CD4-positive, alpha-beta T cell treated with Interleukin-15 for 1 hour (primary cell): ENCODE measurements at regions not wholly inside any gene's neighbourhood (a gene's known extent, or its start where the extent isn't known, plus 50 kb on each side); places are given as distances from the start of the nearest gene placed in this dataset.

Experiments
- DNase-seq: peaks from one replicate; pipeline ENCODE4 v3.0.0-alpha.2; 2020

GRCh38 chr1:114342376-114342775 is 168.6 kb downstream of the TRIM33 start:
- DNase-seq = peak; percentile 49

- DNase-seq = no peak
Observed at GRCh38 chr1:114341856-114342255, 169.1 kb downstream of the TRIM33 start.

DNA sequence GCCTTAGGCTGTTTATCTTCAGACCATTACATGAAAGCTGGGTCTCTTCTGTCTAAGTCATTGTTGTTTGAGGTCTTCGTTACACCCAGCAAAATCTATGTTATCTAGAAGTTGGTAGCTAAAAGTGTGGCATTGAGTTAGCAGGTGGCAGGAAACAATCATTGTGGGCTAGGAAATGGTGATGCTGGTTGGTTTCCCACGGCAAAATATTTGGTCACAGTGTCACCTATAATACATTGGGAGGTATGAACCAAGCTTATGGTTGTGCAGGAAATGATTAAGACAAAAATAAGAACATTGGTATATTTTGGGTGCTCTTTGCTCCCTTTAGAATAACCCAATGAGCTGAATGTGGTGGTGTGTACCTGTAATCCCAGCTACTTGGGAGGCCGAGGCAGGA is 169.7 kb downstream of the TRIM33 start:
- DNase-seq = peak; percentile 50

DNA sequence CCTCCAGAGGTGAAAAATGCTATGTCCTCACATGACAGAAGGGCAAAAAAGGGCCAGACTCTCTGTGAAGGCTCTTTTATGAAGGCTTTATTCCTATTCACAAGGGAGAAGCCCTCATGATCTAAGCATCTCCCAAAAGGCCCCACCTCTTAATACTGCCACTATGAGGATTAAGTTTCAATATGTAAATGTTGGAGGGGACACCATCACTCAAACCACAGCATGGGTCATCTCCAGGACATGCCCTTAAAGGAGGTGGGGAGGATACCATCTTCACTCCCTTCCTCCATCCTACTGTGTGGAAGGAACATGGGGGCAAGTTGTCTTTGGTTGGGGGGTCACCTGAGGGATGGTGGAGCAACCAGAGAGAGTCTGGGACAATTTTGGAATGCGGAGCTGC is 170.1 kb downstream of the TRIM33 start:
- DNase-seq = no peak

DNA sequence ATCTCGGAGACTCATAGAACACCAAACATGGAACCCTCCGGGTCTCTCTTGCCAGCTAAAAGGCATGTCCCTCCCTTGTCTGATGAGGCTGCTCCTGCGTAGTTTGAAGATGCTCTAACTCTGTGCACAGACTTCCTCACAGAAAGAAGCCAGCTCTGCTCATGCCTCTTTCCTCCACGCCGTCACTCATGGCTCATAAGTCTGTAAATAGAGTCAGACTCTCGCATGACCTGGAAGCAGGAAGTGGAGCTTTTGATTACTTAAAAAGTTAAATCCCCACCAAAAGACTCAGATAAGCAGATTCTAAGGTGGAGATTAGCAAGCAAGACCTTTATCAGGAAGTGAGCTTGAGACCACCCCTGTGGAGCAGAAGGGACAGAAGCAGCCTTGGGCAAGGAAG is 171.6 kb downstream of the TRIM33 start:
- no peak for DNase-seq

GRCh38 chr1:114338191-114338890 is 172.7 kb downstream of the TRIM33 start:
- no peak for DNase-seq

GRCh38 chr1:114337417-114337816 is 173.6 kb downstream of the TRIM33 start:
- DNase-seq = no peak

- DNase-seq = no peak
Observed at GRCh38 chr1:114336360-114336759, 174.6 kb downstream of the TRIM33 start.

GRCh38 chr1:114335273-114335672 is 175.7 kb downstream of the TRIM33 start:
- DNase-seq = no peak

DNA sequence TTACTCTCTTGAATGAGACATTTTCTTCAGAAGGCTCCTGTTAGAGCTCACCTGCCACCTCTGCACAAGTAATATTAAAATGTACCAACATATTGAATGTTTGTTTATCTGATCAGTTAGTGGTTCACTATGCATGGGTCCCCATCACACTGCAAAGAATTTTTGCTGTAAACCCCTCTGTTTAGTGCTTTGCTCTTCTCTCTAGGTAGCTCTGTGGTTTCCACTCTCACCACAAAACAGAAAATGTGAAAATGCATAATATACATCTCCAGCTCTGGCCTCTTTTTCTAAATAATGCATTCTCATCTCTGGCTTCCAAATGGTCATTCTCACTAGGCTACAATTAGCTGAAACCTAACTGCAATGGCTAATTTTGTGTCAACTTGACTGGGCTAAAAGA is 176.7 kb downstream of the TRIM33 start:
- DNase-seq = no peak

GRCh38 chr1:114333690-114334089 is 177.3 kb downstream of the TRIM33 start:
- no peak for DNase-seq

DNA sequence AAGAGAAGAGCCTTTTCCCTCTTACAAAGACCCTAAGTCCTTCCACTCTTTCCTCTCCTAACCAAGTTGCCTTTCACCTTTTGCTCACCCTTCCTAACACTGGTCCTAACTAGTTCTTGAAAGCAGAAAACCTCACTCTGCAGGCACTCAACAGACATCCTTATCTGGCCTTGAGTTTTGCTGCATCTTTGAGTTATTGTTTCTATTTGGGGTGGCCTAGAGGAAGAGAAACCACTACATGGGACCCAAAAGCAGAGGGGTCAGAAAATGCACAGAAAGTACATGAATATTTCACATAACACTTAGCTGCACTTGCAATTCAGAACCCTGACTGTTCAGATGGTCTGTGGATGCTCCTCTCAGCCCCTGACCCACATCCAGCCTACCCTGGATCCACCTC is 178.3 kb upstream of the SYT6 start:
- no peak for DNase-seq

- DNase-seq = no peak
Observed at GRCh38 chr1:114330451-114330983, 176.8 kb upstream of the SYT6 start.

DNA sequence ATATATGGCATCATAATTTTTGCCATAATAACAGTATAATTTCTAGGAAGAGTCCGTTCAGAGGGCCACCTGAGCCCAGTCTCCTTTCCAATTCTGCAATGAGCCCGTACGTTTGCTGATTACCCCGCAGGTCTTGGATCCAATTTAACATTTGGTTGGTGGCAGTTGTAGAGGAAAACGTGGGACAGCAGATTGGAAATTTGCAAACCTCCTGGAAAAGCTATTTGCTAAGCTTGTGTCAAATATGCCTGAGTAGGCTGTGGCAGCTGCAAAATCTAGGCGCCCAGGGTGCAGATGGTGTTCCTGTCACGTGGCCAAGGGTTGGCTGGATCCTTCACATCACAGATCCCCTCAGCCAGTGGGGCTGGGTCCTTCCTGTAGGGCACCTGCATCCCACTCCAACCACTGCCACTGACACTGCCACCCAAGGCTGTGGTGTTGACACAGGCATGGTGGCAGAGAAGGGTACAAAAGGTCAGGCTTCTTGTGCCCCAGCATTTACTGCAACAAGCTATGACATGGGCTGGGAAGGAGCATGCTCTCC is 174.8 kb upstream of the SYT6 start:
- no peak for DNase-seq

DNA sequence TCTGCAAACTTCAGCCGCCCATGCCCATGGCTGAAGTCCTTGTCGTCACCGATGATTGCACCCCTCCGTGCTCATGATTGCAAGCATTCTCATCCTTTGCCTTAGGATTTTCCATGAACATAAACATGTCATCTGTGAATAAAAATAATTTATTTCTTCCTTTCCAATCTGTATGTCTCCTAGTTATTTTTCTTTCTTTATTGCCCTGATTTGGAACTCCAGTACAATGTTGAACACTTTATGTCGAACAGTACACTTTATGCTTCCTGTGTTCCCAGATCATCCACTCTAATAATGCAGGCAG is 170.9 kb upstream of the SYT6 start:
- DNase-seq = no peak

DNA sequence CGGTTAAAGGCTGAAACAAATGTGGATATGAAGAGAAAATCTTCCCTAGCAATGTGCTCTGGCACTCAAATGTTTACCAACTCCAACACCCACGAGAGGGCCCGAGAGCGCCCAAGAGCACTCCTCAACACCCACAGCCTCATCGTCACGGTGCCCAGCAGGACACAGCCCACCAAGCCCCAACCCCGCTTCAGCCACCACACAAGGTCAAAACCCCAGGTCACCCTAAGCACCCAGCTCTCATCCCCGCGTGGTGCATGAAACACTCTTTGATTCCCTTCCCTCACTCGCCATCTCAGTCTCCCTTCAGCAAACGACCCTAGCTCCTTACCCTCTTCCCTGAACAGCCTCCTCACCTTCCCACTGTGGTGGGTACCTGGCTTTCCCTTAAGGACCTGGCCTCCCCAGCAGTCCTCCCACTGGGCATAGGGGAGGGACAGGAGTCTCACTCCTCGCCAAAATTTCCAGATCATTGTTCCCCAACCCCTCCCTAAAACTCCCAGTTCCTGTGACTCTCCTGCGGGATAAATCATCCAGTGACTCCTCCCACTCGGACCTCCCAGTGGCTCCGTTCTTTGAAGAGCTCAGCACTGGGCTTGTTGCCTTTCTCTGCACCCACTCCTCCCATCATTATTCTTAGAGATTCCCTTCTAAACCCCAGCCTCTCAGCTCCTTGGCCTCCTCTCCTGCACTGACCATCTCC is 170.4 kb upstream of the SYT6 start:
- DNase-seq = no peak

GRCh38 chr1:114322734-114323133 is 169.1 kb upstream of the SYT6 start:
- DNase-seq = no peak

DNA sequence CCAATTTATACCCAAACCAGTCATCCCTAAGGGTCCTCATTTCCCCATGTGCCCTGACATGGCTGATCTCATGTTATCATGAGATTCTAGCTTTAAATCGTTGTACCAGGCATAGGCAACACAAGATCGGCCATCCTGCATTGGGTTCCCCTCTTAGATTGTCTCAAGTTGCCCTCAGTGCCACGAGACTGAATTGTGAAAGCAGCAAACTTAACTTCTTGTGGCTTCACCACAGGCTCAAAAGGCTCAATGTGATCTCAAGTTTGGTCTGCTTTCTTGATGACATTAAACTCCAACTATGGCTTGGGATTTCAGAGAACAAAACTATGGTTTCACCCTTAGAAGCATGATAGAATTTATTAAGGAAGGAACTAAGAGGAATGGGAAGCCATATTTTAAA is 168.5 kb upstream of the SYT6 start:
- DNase-seq = no peak

GRCh38 chr1:114320586-114320985 is 166.9 kb upstream of the SYT6 start:
- no peak for DNase-seq

DNA sequence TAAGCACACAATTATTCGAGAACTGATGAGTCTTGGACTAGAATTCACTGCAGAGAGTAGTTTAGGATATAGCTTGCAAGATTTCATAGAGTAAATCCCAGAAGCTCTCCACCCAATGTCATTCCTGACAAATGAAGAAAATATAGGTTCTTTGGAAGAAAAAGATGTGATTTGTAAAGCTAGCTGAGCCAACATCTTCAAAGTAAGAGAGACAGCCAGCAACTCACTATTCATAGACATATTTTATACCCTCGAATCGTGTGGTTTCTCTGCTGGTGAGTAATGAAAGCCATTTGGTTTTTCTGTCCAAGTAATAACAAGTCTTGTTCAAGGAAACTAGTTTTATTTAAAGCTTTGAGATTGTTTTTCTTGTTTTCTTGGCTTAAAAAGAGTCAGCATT is 165.7 kb upstream of the SYT6 start:
- DNase-seq = no peak

DNA sequence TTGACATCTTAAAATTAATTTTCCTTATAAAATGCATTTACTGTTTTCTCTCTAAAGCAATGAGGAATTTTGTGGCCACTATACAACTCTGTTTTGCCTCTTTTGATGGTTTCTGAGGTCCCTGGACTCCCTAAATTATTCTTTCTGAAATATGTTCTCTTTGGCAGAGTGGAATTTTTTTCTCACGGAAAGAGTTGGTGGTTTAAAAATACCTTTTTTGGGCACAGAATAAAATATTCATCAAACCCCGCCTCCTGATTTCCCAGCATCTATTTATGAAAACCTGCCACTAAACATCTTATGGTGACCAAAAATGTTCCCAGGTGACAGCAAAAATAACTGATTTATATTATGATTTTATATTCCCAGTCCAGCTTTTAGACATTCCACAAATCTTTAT is 165.3 kb upstream of the SYT6 start:
- no peak for DNase-seq

DNA sequence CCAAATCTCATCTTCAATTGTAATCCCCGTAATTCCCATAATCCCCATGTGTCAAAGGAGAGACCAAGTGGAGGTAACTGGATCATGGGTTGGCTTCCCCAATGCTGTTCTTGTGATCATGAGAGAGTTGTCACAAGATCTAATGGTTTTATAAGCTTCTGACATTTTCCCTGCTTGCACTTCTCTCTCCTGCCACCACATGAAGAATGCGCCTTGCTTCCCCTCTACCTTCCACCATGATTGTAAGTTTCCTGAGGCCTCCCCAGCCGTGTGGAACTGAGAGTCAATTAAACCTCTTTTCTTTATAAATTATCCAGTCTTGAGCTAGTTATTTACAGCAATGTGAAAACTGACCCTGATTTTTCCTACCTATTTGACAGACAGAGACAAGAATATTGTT is 162.5 kb upstream of the SYT6 start:
- DNase-seq = no peak

- DNase-seq = no peak
Observed at GRCh38 chr1:114315631-114316030, 162.0 kb upstream of the SYT6 start.

DNA sequence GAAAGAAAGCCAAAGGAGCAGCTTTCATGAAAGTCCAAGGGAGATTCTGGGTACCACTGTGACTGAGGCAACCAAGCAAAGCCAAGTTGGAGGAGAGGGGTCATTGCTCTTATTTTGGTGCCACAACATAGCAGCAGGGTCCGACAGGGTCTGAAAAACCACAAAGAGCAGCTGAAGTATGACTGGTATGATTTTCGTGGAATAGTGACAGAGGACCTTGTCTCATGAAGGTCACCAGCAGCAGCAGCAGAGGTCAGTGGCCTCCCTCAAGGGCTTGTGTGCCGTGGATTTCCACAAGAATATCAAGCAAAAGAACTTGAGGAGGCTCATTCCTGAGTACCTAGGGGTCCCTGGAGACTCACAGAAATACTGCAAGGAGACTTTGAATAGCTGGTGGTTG is 160.9 kb upstream of the SYT6 start:
- DNase-seq = no peak

GRCh38 chr1:114314098-114314497 is 160.4 kb upstream of the SYT6 start:
- no peak for DNase-seq
